ENCODE measurements at regions not wholly inside any gene's neighbourhood (a gene's known extent, or its start where the extent isn't known, plus 50 kb on each side); places are given as distances from the start of the nearest gene placed in this dataset.

GRCh38 chr22:47280301-47280700, 517.9 kb downstream of the TBC1D22A start:
- TF ChIP-seq CTCF (IDR thresholded peaks at IDR 0.05) (no peak), ZFX (IDR thresholded peaks at IDR 0.05; ENCODE audit: borderline replicate concordance) (no peak)
